ENCODE measurements at regions not wholly inside any gene's neighbourhood (a gene's known extent, or its start where the extent isn't known, plus 50 kb on each side); places are given as distances from the start of the nearest gene placed in this dataset.

DNA sequence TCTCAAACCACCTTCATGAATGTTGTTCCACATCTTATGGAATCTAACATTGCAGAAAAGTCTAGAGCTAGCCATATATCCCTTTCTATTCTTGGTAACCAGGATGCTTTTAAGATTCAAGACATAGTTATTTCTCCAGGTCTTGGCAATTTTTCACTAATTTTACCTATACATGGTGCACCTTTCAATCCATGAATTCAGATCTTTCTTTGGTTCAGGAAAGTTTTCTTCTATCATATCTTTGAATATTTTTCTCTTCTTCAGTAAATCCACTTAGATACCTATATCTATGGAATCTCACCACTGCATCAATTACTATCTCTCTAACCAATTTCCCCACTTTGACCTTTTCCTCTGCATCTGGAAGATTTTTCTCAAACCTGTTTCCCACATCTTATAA, 77.4 kb downstream of the PRLHR start:
- no peaks in the 10 kb centered on the region for H3K36me3 ChIP-seq (replicated peaks in 1 of 2)
- intact Hi-C loops (cut with DNase I) = no loop called here
- no peaks in the 10 kb centered on the region for H3K27me3 ChIP-seq
- H3K4me1 ChIP-seq (replicated peaks in 1 of 2) = no peaks in the 10 kb centered on the region
- no peak for DNase-seq
- H3K4me3 ChIP-seq = no peak overlapping the region
- no peak overlapping the region for H3K27ac ChIP-seq
- peaks cover 0 to 7% (median 0%) of the 10 kb centered on the region in 3 donors for H3K9me3 ChIP-seq (replicated peaks in 1 of 3)
- no peak for TF ChIP-seq CTCF (IDR thresholded peaks at IDR 0.05)
- no peak for TF ChIP-seq POLR2A (IDR thresholded peaks at IDR 0.05)

DNA sequence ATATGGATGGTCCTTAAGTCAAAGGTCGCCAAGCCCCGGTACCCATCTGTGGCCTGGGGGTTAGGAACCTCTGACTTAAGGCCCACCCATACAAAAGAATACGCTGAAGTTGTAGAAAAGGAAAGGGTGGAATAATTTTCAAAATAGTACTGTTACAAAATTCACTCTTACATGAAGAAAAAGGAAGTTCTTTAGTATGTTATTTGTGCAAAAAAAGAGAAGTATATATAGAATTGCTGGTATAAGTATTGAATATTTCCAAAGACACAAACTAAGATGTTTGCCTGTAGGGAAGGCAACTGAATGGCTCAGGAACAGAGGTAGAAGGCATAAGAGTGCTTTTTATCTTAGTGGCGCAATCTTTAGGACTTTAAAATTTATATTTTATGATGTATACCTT, 78.7 kb downstream of the PRLHR start:
- H3K27ac ChIP-seq = peak overlapping the region in 1 of 5 donors; percentile 22
- no peak for DNase-seq
- TF ChIP-seq POLR2A (IDR thresholded peaks at IDR 0.05) (no peak), CTCF (IDR thresholded peaks at IDR 0.05) (no peak)
- H3K4me1 ChIP-seq (replicated peaks in 1 of 2) = no peaks in the 10 kb centered on the region
- intact Hi-C loops (cut with DNase I) = no loop called here
- peaks cover 0 to 7% (median 0%) of the 10 kb centered on the region in 3 donors for H3K9me3 ChIP-seq (replicated peaks in 1 of 3)
- H3K36me3 ChIP-seq (replicated peaks in 1 of 2) = no peaks in the 10 kb centered on the region
- 71 to 88% (median 76%) methylated on average over 4 of the region's 4 CpGs for WGBS, 4 donors
- no peak overlapping the region for H3K4me3 ChIP-seq
- H3K27me3 ChIP-seq = no peaks in the 10 kb centered on the region

- peaks cover 0 to 7% (median 0%) of the 10 kb centered on the region in 3 donors for H3K9me3 ChIP-seq (replicated peaks in 1 of 3)
- H3K4me1 ChIP-seq (replicated peaks in 1 of 2) = no peaks in the 10 kb centered on the region
- intact Hi-C loops (cut with DNase I) = no loop called here
- no peak for DNase-seq
- WGBS, 4 donors = 78 to 87% (median 84%) methylated on average over 3 of the region's 3 CpGs
- H3K36me3 ChIP-seq (replicated peaks in 1 of 2) = no peaks in the 10 kb centered on the region
- TF ChIP-seq CTCF (IDR thresholded peaks at IDR 0.05) (no peak), POLR2A (IDR thresholded peaks at IDR 0.05) (no peak)
- no peaks in the 10 kb centered on the region for H3K27me3 ChIP-seq
- no peak overlapping the region for H3K4me3 ChIP-seq
- no peak overlapping the region for H3K27ac ChIP-seq
Measured at GRCh38 chr10:118513174-118513573, 82.3 kb downstream of the PRLHR start.

DNA sequence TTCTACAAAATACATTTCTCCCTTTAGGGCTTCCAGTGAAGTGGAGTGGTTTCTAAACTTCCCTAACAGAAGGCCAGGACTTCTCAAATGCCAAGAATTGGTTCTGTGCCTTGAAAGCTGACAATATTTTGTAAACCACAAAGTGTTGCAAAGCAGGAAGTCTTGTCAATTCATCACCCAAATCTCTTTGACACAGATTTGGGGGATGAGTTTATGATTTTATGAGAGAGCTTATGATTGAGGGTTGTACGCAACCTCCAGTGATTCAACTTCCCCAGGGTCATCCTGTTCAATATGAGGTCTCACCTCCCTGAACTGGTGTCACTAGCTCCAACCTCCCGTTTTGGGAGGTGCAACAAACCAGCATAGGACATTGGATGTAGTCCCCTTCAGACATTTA, 83.7 kb downstream of the PRLHR start:
- Histone ChIP-seq H3K27me3 (no peaks in the 10 kb centered on the region), H3K4me3 (no peak overlapping the region), H3K27ac (no peak overlapping the region), H3K4me1 (replicated peaks in 1 of 2) (no peaks in the 10 kb centered on the region), H3K9me3 (replicated peaks in 1 of 3) (no peaks in the 10 kb centered on the region), H3K36me3 (replicated peaks in 1 of 2) (no peaks in the 10 kb centered on the region)
- DNase-seq = no peak
- intact Hi-C loops (cut with DNase I) = no loop called here
- WGBS, 4 donors = 60 to 72% (median 63%) methylated on average over 2 of the region's 2 CpGs
- no peak for TF ChIP-seq POLR2A (IDR thresholded peaks at IDR 0.05)
- TF ChIP-seq CTCF (IDR thresholded peaks at IDR 0.05) = no peak

All from adrenal gland (tissue), 9 donors.